Skeletal muscle satellite cell (primary cell): ENCODE measurements at regions not wholly inside any gene's neighbourhood (a gene's known extent, or its start where the extent isn't known, plus 50 kb on each side); places are given as distances from the start of the nearest gene placed in this dataset.

Experiments used
- H3K27me3 ChIP-seq: 2 replicates; pipeline ENCODE4 v1.7.0; 2013; ENCODE audit warnings: low read length; ENCODE audit not compliant: control insufficient read depth, insufficient read depth
- H3K36me3 ChIP-seq: 2 replicates; pipeline ENCODE4 v1.7.0; 2013; ENCODE audit warnings: mild to moderate bottlenecking, control low read depth, low read length; ENCODE audit not compliant: insufficient read depth
- H3K4me1 ChIP-seq: 2 replicates; pipeline ENCODE4 v1.7.0; 2013; ENCODE audit warnings: low read length; ENCODE audit not compliant: control insufficient read depth, insufficient read depth
- H3K4me2 ChIP-seq: 2 replicates; pipeline ENCODE4 v1.7.0; 2013; ENCODE audit warnings: mild to moderate bottlenecking, low read length
- H3K4me3 ChIP-seq: 2 replicates; pipeline ENCODE4 v1.7.0; 2013; ENCODE audit warnings: low read length
- H3K9ac ChIP-seq: 2 replicates; pipeline ENCODE4 v1.7.0; 2013; ENCODE audit warnings: mild to moderate bottlenecking, low read depth, low read length, moderate library complexity
- H3K9me3 ChIP-seq: replicated peaks from 2 replicates; pipeline ENCODE4 v1.7.0; 2013; ENCODE audit warnings: mild to moderate bottlenecking, control low read depth, low read length

- H3K9me3 ChIP-seq: peaks cover 9% of the 10 kb centered on the region
- no peaks in the 10 kb centered on the region for H3K4me1 ChIP-seq
- no peaks in the 10 kb centered on the region for H3K27me3 ChIP-seq
- no peak overlapping the region for H3K4me3 ChIP-seq
- H3K9ac ChIP-seq: no peak overlapping the region
- H3K4me2 ChIP-seq: no peak overlapping the region
- no peaks in the 10 kb centered on the region for H3K36me3 ChIP-seq
Measured at GRCh38 chr18:78528411-78529258, 451.0 kb upstream of the SALL3 start.

- H3K36me3 ChIP-seq: no peaks in the 10 kb centered on the region
- H3K4me1 ChIP-seq: no peaks in the 10 kb centered on the region
- peaks cover 17% of the 10 kb centered on the region for H3K9me3 ChIP-seq
- H3K9ac ChIP-seq: no peak overlapping the region
- no peak overlapping the region for H3K4me2 ChIP-seq
- no peaks in the 10 kb centered on the region for H3K27me3 ChIP-seq
- no peak overlapping the region for H3K4me3 ChIP-seq
Measured at GRCh38 chr18:78531637-78532036, 448.0 kb upstream of the SALL3 start.

- Histone ChIP-seq H3K9me3 (peaks cover 22% of the 10 kb centered on the region), H3K4me3 (no peak overlapping the region), H3K4me2 (no peak overlapping the region), H3K27me3 (no peaks in the 10 kb centered on the region), H3K9ac (no peak overlapping the region), H3K4me1 (no peaks in the 10 kb centered on the region), H3K36me3 (no peaks in the 10 kb centered on the region)
Measured at GRCh38 chr18:78538669-78539440, 440.8 kb upstream of the SALL3 start.

GRCh38 chr18:78540636-78541529, 438.7 kb upstream of the SALL3 start:
- Histone ChIP-seq H3K9ac (no peak overlapping the region), H3K27me3 (no peaks in the 10 kb centered on the region), H3K4me2 (no peak overlapping the region), H3K9me3 (peaks cover 19% of the 10 kb centered on the region), H3K4me3 (no peak overlapping the region), H3K4me1 (no peaks in the 10 kb centered on the region), H3K36me3 (no peaks in the 10 kb centered on the region)

- no peaks in the 10 kb centered on the region for H3K36me3 ChIP-seq
- H3K4me2 ChIP-seq: no peak overlapping the region
- no peak overlapping the region for H3K4me3 ChIP-seq
- no peaks in the 10 kb centered on the region for H3K4me1 ChIP-seq
- peaks cover 17% of the 10 kb centered on the region for H3K9me3 ChIP-seq
- no peaks in the 10 kb centered on the region for H3K27me3 ChIP-seq
- H3K9ac ChIP-seq: no peak overlapping the region
Measured at GRCh38 chr18:78542204-78542603, 437.4 kb upstream of the SALL3 start.

GRCh38 chr18:78543201-78543725, 436.4 kb upstream of the SALL3 start:
- H3K36me3 ChIP-seq: no peaks in the 10 kb centered on the region
- no peaks in the 10 kb centered on the region for H3K4me1 ChIP-seq
- peaks cover 20% of the 10 kb centered on the region for H3K9me3 ChIP-seq
- no peak overlapping the region for H3K4me2 ChIP-seq
- no peaks in the 10 kb centered on the region for H3K27me3 ChIP-seq
- H3K9ac ChIP-seq: no peak overlapping the region
- H3K4me3 ChIP-seq: no peak overlapping the region

- H3K36me3 ChIP-seq: no peaks in the 10 kb centered on the region
- no peak overlapping the region for H3K4me3 ChIP-seq
- no peak overlapping the region for H3K9ac ChIP-seq
- no peak overlapping the region for H3K4me2 ChIP-seq
- H3K27me3 ChIP-seq: no peaks in the 10 kb centered on the region
- no peaks in the 10 kb centered on the region for H3K4me1 ChIP-seq
- H3K9me3 ChIP-seq: peaks cover 16% of the 10 kb centered on the region
Measured at GRCh38 chr18:78546281-78546680, 433.3 kb upstream of the SALL3 start.

GRCh38 chr18:78547817-78548216, 431.8 kb upstream of the SALL3 start:
- Histone ChIP-seq H3K9me3 (peaks cover 12% of the 10 kb centered on the region), H3K4me1 (no peaks in the 10 kb centered on the region), H3K4me2 (no peak overlapping the region), H3K36me3 (no peaks in the 10 kb centered on the region), H3K27me3 (no peaks in the 10 kb centered on the region), H3K4me3 (no peak overlapping the region), H3K9ac (no peak overlapping the region)

- Histone ChIP-seq H3K36me3 (no peaks in the 10 kb centered on the region), H3K4me3 (no peak overlapping the region)
Measured at GRCh38 chr18:78548261-78549058, 431.2 kb upstream of the SALL3 start.

GRCh38 chr18:78549971-78550370, 429.6 kb upstream of the SALL3 start:
- peaks cover 14% of the 10 kb centered on the region for H3K9me3 ChIP-seq
- H3K27me3 ChIP-seq: no peaks in the 10 kb centered on the region
- H3K4me1 ChIP-seq: no peaks in the 10 kb centered on the region
- no peak overlapping the region for H3K4me3 ChIP-seq
- no peak overlapping the region for H3K4me2 ChIP-seq
- no peaks in the 10 kb centered on the region for H3K36me3 ChIP-seq
- H3K9ac ChIP-seq: no peak overlapping the region

More at GRCh38 chr18:78548261-78549058, 431.2 kb upstream of the SALL3 start:
- Histone ChIP-seq H3K4me1 (no peaks in the 10 kb centered on the region), H3K9me3 (peaks cover 12% of the 10 kb centered on the region), H3K27me3 (no peaks in the 10 kb centered on the region), H3K9ac (no peak overlapping the region), H3K4me2 (no peak overlapping the region)
